ENCODE measurements at regions not wholly inside any gene's neighbourhood (a gene's known extent, or its start where the extent isn't known, plus 50 kb on each side); places are given as distances from the start of the nearest gene placed in this dataset.

- Histone ChIP-seq H3K9me3 (ENCODE audit: control insufficient read depth in 4 of 4, low read length in 3 of 4) (no peaks in the 10 kb centered on the region), H3K4me3 (ENCODE audit: low read depth in 1 of 3, low read length in 3 of 3) (no peak overlapping the region), H3K4me1 (ENCODE audit: control insufficient read depth in 4 of 4, insufficient read depth in 4 of 4, low read length in 3 of 4) (no peaks in the 10 kb centered on the region), H3K36me3 (ENCODE audit: control insufficient read depth in 4 of 4, insufficient read depth in 3 of 4, low read depth in 1 of 4, low read length in 3 of 4) (no peaks in the 10 kb centered on the region), H3K9ac (ENCODE audit: low read depth in 1 of 2, low read length in 2 of 2) (no peak overlapping the region), H3K27ac (ENCODE audit: low read depth in 1 of 2, low read length in 2 of 2) (no peak overlapping the region), H3K27me3 (ENCODE audit: control insufficient read depth in 4 of 4, insufficient read depth in 4 of 4, low read length in 3 of 4) (peaks cover 0 to 3% (median 1%) of the 10 kb centered on the region in 4 donors)
- no peak for DNase-seq (ENCODE audit: low spot score)
- 71% methylated on average over 6 of the region's 6 CpGs for WGBS
- TF ChIP-seq NR2F2 (IDR thresholded peaks at IDR 0.05) (no peak), SP1 (IDR thresholded peaks at IDR 0.05) (no peak), JUND (IDR thresholded peaks at IDR 0.05) (no peak), FOXA1 (IDR thresholded peaks at IDR 0.05) (no peak), RAD21 (IDR thresholded peaks at IDR 0.05) (no peak), HNF4A (conservative IDR thresholded peaks at IDR 0.05) (no peak), TAF1 (conservative IDR thresholded peaks at IDR 0.05) (no peak), YY1 (IDR thresholded peaks at IDR 0.05) (no peak), ZBTB33 (IDR thresholded peaks at IDR 0.05) (no peak)
These were observed 131.7 kb upstream of the ESRRG start for GRCh38 chr1:216854836-216855484.

- H3K9me3 ChIP-seq (ENCODE audit: control insufficient read depth in 4 of 4, low read length in 3 of 4), result no peaks in the 10 kb centered on the region
- no peaks in the 10 kb centered on the region for H3K4me1 ChIP-seq (ENCODE audit: control insufficient read depth in 4 of 4, insufficient read depth in 4 of 4, low read length in 3 of 4)
- H3K9ac ChIP-seq (ENCODE audit: low read depth in 1 of 2, low read length in 2 of 2), result no peak overlapping the region
- no peak overlapping the region for H3K27ac ChIP-seq (ENCODE audit: low read depth in 1 of 2, low read length in 2 of 2)
- peaks cover 0 to 3% (median 1%) of the 10 kb centered on the region in 4 donors for H3K27me3 ChIP-seq (ENCODE audit: control insufficient read depth in 4 of 4, insufficient read depth in 4 of 4, low read length in 3 of 4)
- TF ChIP-seq MAX (IDR thresholded peaks at IDR 0.05) (no peak), ATF3 (IDR thresholded peaks at IDR 0.05) (no peak), ZBTB33 (IDR thresholded peaks at IDR 0.05) (no peak)
- DNase-seq (ENCODE audit: low spot score), result no peak
- H3K4me3 ChIP-seq (ENCODE audit: low read depth in 1 of 3, low read length in 3 of 3), result no peak overlapping the region
- 84% methylated on average over 2 of the region's 2 CpGs for WGBS
- no peaks in the 10 kb centered on the region for H3K36me3 ChIP-seq (ENCODE audit: control insufficient read depth in 4 of 4, insufficient read depth in 3 of 4, low read depth in 1 of 4, low read length in 3 of 4)
These were observed 127.8 kb upstream of the ESRRG start for GRCh38 chr1:216851073-216851472.

GRCh38 chr1:216849146-216849545, 125.9 kb upstream of the ESRRG start:
- no peak for DNase-seq (ENCODE audit: low spot score)

More at GRCh38 chr1:216849146-216849545, 125.9 kb upstream of the ESRRG start:
- Histone ChIP-seq H3K27me3 (ENCODE audit: control insufficient read depth in 4 of 4, insufficient read depth in 4 of 4, low read length in 3 of 4) (no peaks in the 10 kb centered on the region), H3K9ac (ENCODE audit: low read depth in 1 of 2, low read length in 2 of 2) (no peak overlapping the region), H3K27ac (ENCODE audit: low read depth in 1 of 2, low read length in 2 of 2) (no peak overlapping the region), H3K4me1 (ENCODE audit: control insufficient read depth in 4 of 4, insufficient read depth in 4 of 4, low read length in 3 of 4) (no peaks in the 10 kb centered on the region), H3K9me3 (ENCODE audit: control insufficient read depth in 4 of 4, low read length in 3 of 4) (no peaks in the 10 kb centered on the region), H3K4me3 (ENCODE audit: low read depth in 1 of 3, low read length in 3 of 3) (no peak overlapping the region), H3K36me3 (ENCODE audit: control insufficient read depth in 4 of 4, insufficient read depth in 3 of 4, low read depth in 1 of 4, low read length in 3 of 4) (no peaks in the 10 kb centered on the region)
- 42% methylated on average over 4 of the region's 4 CpGs for WGBS
- TF ChIP-seq RAD21 (IDR thresholded peaks at IDR 0.05) (no peak), ATF3 (IDR thresholded peaks at IDR 0.05) (no peak), EGR1 (IDR thresholded peaks at IDR 0.05; ENCODE audit: low read depth in 2 of 2) (no peak), ZBTB33 (IDR thresholded peaks at IDR 0.05) (no peak), MAX (IDR thresholded peaks at IDR 0.05) (no peak), SP1 (IDR thresholded peaks at IDR 0.05) (no peak), GABPA (IDR thresholded peaks at IDR 0.05 in 1 of 2, conservative IDR thresholded peaks at IDR 0.05 in 1 of 2) (no peak), YY1 (IDR thresholded peaks at IDR 0.05) (no peak), FOXA1 (IDR thresholded peaks at IDR 0.05) (no peak), NR2F2 (IDR thresholded peaks at IDR 0.05) (no peak), CTCF (IDR thresholded peaks at IDR 0.05; ENCODE audit: low read depth, low read length, missing input control) (no peak)
